ENCODE measurements at regions not wholly inside any gene's neighbourhood (a gene's known extent, or its start where the extent isn't known, plus 50 kb on each side); places are given as distances from the start of the nearest gene placed in this dataset.

- no peaks in the 10 kb centered on the region for H3K9me3 Mint-ChIP-seq (ENCODE audit: unreplicated experiment)
- no peak overlapping the region for H2AFZ ChIP-seq (ENCODE audit: low read depth, low read length)
- H3K27me3 Mint-ChIP-seq (ENCODE audit: low read depth, unreplicated experiment) = no peaks in the 10 kb centered on the region
- H4K20me1 ChIP-seq (ENCODE audit: insufficient read depth, low read length) = no peaks in the 10 kb centered on the region
- no peak overlapping the region for H3K27ac ChIP-seq (ENCODE audit: low read depth, low read length)
- TF ChIP-seq CTCF (IDR thresholded peaks at IDR 0.05; ENCODE audit: insufficient read depth, low read depth, low read length) (no peak), EZH2 (IDR thresholded peaks at IDR 0.05; ENCODE audit: insufficient read depth, low read length) (no peak)
- no peaks in the 10 kb centered on the region for H3K79me2 ChIP-seq (ENCODE audit: insufficient read depth, low read length)
- H3K9ac ChIP-seq (ENCODE audit: low read length) = no peak overlapping the region
- peaks cover 3% of the 10 kb centered on the region for H3K4me1 Mint-ChIP-seq (ENCODE audit: low read depth, unreplicated experiment)
- no peak for DNase-seq (ENCODE audit: low read depth)
- no peak for FAIRE-seq
- H3K36me3 ChIP-seq (ENCODE audit: insufficient read depth, low read length) = no peaks in the 10 kb centered on the region
- no peaks in the 10 kb centered on the region for H3K27me3 ChIP-seq (ENCODE audit: insufficient read depth, low read length)
- no peaks in the 10 kb centered on the region for H3K9me3 ChIP-seq (ENCODE audit: insufficient read depth, low read depth, low read length)
- no peak overlapping the region for H3K4me2 ChIP-seq (ENCODE audit: low read length)
- H3K4me1 ChIP-seq (ENCODE audit: insufficient read depth, low read length) = no peaks in the 10 kb centered on the region
- no peak overlapping the region for H3K4me3 Mint-ChIP-seq (ENCODE audit: unreplicated experiment)
- H3K27ac Mint-ChIP-seq (ENCODE audit: unreplicated experiment) = no peak overlapping the region
- no peak overlapping the region for H3K4me3 ChIP-seq (ENCODE audit: insufficient read depth, low read depth, low read length)
- H3K36me3 Mint-ChIP-seq (ENCODE audit: low read depth, unreplicated experiment) = no peaks in the 10 kb centered on the region
Observed at GRCh38 chr12:85693093-85693665, 143.0 kb downstream of the RASSF9 start.

GRCh38 chr12:85695097-85695715 is 141.0 kb downstream of the RASSF9 start:
- Mint-ChIP-seq H3K27me3 (ENCODE audit: low read depth, unreplicated experiment) (no peaks in the 10 kb centered on the region), H3K36me3 (ENCODE audit: low read depth, unreplicated experiment) (no peaks in the 10 kb centered on the region), H3K4me3 (ENCODE audit: unreplicated experiment) (no peak overlapping the region), H3K27ac (ENCODE audit: unreplicated experiment) (no peak overlapping the region), H3K4me1 (ENCODE audit: low read depth, unreplicated experiment) (no peaks in the 10 kb centered on the region), H3K9me3 (ENCODE audit: unreplicated experiment) (no peaks in the 10 kb centered on the region)
- no peaks in the 10 kb centered on the region for H4K20me1 ChIP-seq (ENCODE audit: insufficient read depth, low read length)
- DNase-seq (ENCODE audit: low read depth) = no peak
- no peak overlapping the region for H3K4me3 ChIP-seq (ENCODE audit: insufficient read depth, low read depth, low read length)
- no peak overlapping the region for H3K4me2 ChIP-seq (ENCODE audit: low read length)
- no peaks in the 10 kb centered on the region for H3K36me3 ChIP-seq (ENCODE audit: insufficient read depth, low read length)
- no peaks in the 10 kb centered on the region for H3K79me2 ChIP-seq (ENCODE audit: insufficient read depth, low read length)
- no peak for TF ChIP-seq EZH2 (IDR thresholded peaks at IDR 0.05; ENCODE audit: insufficient read depth, low read length)
- TF ChIP-seq CTCF (IDR thresholded peaks at IDR 0.05; ENCODE audit: insufficient read depth, low read depth, low read length) = no peak
- no peak for FAIRE-seq
- H3K27me3 ChIP-seq (ENCODE audit: insufficient read depth, low read length) = no peaks in the 10 kb centered on the region
- no peaks in the 10 kb centered on the region for H3K9me3 ChIP-seq (ENCODE audit: insufficient read depth, low read depth, low read length)
- H2AFZ ChIP-seq (ENCODE audit: low read depth, low read length) = no peak overlapping the region
- no peaks in the 10 kb centered on the region for H3K4me1 ChIP-seq (ENCODE audit: insufficient read depth, low read length)
- H3K27ac ChIP-seq (ENCODE audit: low read depth, low read length) = no peak overlapping the region
- no peak overlapping the region for H3K9ac ChIP-seq (ENCODE audit: low read length)

GRCh38 chr12:85697003-85697402 is 139.2 kb downstream of the RASSF9 start:
- no peaks in the 10 kb centered on the region for H3K9me3 ChIP-seq (ENCODE audit: insufficient read depth, low read depth, low read length)
- no peak overlapping the region for H3K4me2 ChIP-seq (ENCODE audit: low read length)
- H3K9me3 Mint-ChIP-seq (ENCODE audit: unreplicated experiment) = no peaks in the 10 kb centered on the region
- H3K36me3 Mint-ChIP-seq (ENCODE audit: low read depth, unreplicated experiment) = no peaks in the 10 kb centered on the region
- H3K27ac ChIP-seq (ENCODE audit: low read depth, low read length) = no peak overlapping the region
- no peaks in the 10 kb centered on the region for H4K20me1 ChIP-seq (ENCODE audit: insufficient read depth, low read length)
- DNase-seq (ENCODE audit: low read depth) (no peak), FAIRE-seq (no peak)
- H3K4me1 ChIP-seq (ENCODE audit: insufficient read depth, low read length) = no peaks in the 10 kb centered on the region
- no peak for TF ChIP-seq CTCF (IDR thresholded peaks at IDR 0.05; ENCODE audit: insufficient read depth, low read depth, low read length)
- no peak overlapping the region for H2AFZ ChIP-seq (ENCODE audit: low read depth, low read length)
- H3K79me2 ChIP-seq (ENCODE audit: insufficient read depth, low read length) = no peaks in the 10 kb centered on the region
- H3K4me3 ChIP-seq (ENCODE audit: insufficient read depth, low read depth, low read length) = no peak overlapping the region
- no peaks in the 10 kb centered on the region for H3K4me1 Mint-ChIP-seq (ENCODE audit: low read depth, unreplicated experiment)
- H3K27me3 ChIP-seq (ENCODE audit: insufficient read depth, low read length) = no peaks in the 10 kb centered on the region
- H3K27me3 Mint-ChIP-seq (ENCODE audit: low read depth, unreplicated experiment) = no peaks in the 10 kb centered on the region
- H3K4me3 Mint-ChIP-seq (ENCODE audit: unreplicated experiment) = no peak overlapping the region
- H3K9ac ChIP-seq (ENCODE audit: low read length) = no peak overlapping the region
- no peaks in the 10 kb centered on the region for H3K36me3 ChIP-seq (ENCODE audit: insufficient read depth, low read length)
- no peak overlapping the region for H3K27ac Mint-ChIP-seq (ENCODE audit: unreplicated experiment)

Measured in astrocyte (in vitro differentiated cells and primary cell).